Ishikawa (cell line): ENCODE measurements at regions not wholly inside any gene's neighbourhood (a gene's known extent, or its start where the extent isn't known, plus 50 kb on each side); places are given as distances from the start of the nearest gene placed in this dataset.

Experiments used
- EGR1 ChIP-seq: IDR thresholded peaks from 2 replicates; pipeline ENCODE4 v1.6.1; 2012
- EP300 ChIP-seq: IDR thresholded peaks from 2 replicates; pipeline ENCODE4 v1.6.1; 2012; ENCODE audit warnings: borderline replicate concordance
- FOXM1 ChIP-seq: IDR thresholded peaks from 2 replicates; pipeline ENCODE4 v1.6.1; 2012; ENCODE audit warnings: low read depth, borderline replicate concordance
- RAD21 ChIP-seq: IDR thresholded peaks from 2 replicates; pipeline ENCODE4 v1.6.1; 2012; ENCODE audit warnings: low read depth
- TAF1 ChIP-seq: IDR thresholded peaks from 2 replicates; pipeline ENCODE4 v1.6.1; 2012; ENCODE audit warnings: low read depth, mild to moderate bottlenecking
- TCF12 ChIP-seq: IDR thresholded peaks from 2 replicates; pipeline ENCODE4 v1.6.1; 2012; ENCODE audit warnings: low read depth

DNA sequence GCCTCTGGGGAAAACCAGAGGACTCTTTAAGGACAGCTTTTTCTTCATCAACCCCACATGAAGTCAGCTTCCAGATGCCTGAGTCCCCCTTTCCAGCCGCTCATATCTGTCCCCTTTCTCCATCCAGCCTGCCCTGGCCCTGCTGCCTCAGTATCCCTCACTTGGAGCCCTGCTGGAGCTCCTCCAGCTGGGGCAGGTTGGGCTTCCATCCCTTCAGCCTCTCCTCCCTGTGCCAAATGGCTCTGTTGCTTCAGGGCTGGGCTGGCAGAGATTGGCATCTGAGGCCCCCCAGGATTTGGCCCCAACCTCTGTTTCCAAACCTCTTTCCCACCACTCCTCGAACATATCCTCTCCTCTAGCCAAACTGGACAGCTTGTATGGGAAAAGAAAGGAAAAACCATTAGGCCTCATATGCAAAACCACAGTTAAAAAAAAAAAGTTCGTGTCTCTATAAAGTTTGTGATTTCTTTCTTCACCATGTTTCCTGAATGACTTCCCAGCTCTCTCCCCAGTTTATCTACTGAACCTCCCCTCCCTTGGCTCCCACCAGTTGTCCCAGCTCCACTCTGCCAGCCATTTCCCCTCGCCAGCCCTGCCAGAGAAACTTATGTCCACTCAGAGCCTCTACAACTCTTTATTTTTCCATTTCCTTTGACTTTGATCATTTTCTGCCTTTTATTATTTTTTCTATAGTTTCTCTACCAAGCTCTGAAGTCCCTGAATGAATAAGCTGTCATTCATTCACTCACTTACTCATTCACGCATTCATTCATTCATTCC, 217.9 kb downstream of the FOXD2 start:
- TF ChIP-seq RAD21 (no peak), TAF1 (no peak), FOXM1 (no peak), TCF12 (no peak), EP300 (no peak), EGR1 (no peak)
